Muscle layer of colon (tissue), 2 donors: ENCODE measurements at regions not wholly inside any gene's neighbourhood (a gene's known extent, or its start where the extent isn't known, plus 50 kb on each side); places are given as distances from the start of the nearest gene placed in this dataset.
"Not testable (repeated sequence)": the region's sequence is repeated elsewhere in the genome, so short reads cannot be mapped to it uniquely, and the experiment has no call there.

ENCODE experiments used
- H3K27ac ChIP-seq: one replicate; pipeline ENCODE4 v1.7.0; 2013; ENCODE audit warnings: low read depth, mild to moderate bottlenecking, low read length, moderate library complexity
- H3K27me3 ChIP-seq, 2 donors: one replicate each; pipeline ENCODE4 v1.7.0; 2013; ENCODE audit warnings: low read length in 2 of 2, mild to moderate bottlenecking in 2 of 2; ENCODE audit not compliant: insufficient read depth in 2 of 2, control insufficient read depth in 1 of 2
- H3K36me3 ChIP-seq: one replicate; pipeline ENCODE4 v1.7.0; 2013; ENCODE audit warnings: mild to moderate bottlenecking, low read length; ENCODE audit not compliant: insufficient read depth
- H3K4me1 ChIP-seq: one replicate; pipeline ENCODE4 v1.7.0; 2013; ENCODE audit warnings: mild to moderate bottlenecking, low read length; ENCODE audit not compliant: insufficient read depth
- H3K4me3 ChIP-seq, 2 donors: one replicate each; pipeline ENCODE4 v1.7.0; 2013; ENCODE audit warnings: low read length in 2 of 2, low read depth in 1 of 2, mild to moderate bottlenecking in 1 of 2, moderate library complexity in 1 of 2
- H3K9ac ChIP-seq: one replicate; pipeline ENCODE4 v1.7.0; 2013; ENCODE audit warnings: low read length
- H3K9me3 ChIP-seq: one replicate; pipeline ENCODE4 v1.7.0; 2013; ENCODE audit warnings: mild to moderate bottlenecking, low read length
- donor health status: abdominal sarcoma.
- donor health status: Adenocarcinoma of cecum.

GRCh38 chr13:84705982-84706710 is 823.9 kb upstream of the SLITRK1 start:
- Histone ChIP-seq H3K36me3 (no peaks in the 10 kb centered on the region), H3K27me3 (no peaks in the 10 kb centered on the region), H3K27ac (no peak overlapping the region), H3K9ac (no peak overlapping the region), H3K9me3 (no peaks in the 10 kb centered on the region), H3K4me3 (no peak overlapping the region), H3K4me1 (no peaks in the 10 kb centered on the region)

DNA sequence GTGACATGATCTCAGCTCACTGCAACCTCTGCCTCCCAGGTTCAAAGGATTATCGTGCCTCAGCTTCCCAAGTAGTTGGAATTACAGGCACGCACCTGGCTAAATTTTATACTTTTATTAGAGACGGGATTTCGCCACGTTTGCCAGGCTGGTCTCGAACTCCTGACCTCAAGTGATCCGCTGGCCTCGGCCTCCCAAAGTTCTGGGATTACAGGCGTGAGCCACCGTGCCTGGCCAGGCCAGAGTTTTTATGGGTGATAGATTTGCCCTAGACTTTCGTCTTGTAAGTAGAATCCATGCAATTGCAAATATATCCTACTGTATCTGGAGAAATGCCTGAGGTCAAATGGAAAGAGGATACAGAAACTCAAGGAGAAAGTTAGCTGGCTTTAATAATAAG is 819.9 kb upstream of the SLITRK1 start:
- no peak overlapping the region for H3K4me3 ChIP-seq

DNA sequence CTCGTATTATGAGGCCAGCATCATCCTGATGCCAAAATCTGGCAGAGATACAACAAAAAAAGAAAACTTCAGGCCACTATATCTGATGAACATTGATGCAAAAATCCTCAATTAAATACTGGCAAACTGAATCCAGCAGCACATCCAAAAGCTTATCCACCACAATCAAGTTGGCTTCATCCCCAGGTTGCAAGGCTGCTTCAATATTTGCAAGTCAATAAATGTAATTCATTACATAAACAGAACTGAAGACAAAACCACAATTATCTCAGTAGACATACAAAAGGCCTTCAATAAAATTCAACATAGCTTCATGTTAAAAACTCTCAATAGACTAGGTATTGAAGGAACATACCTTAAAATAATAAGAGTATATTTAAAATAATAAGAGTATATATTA is 815.3 kb upstream of the SLITRK1 start:
- H3K4me1 ChIP-seq, H3K4me3 ChIP-seq, H3K27me3 ChIP-seq, H3K9me3 ChIP-seq, H3K36me3 ChIP-seq, H3K27ac ChIP-seq, H3K9ac ChIP-seq: not testable (repeated sequence)

More for the DNA sequence above, 819.9 kb upstream of the SLITRK1 start:
- no peak overlapping the region for H3K9ac ChIP-seq
- H3K36me3 ChIP-seq = no peaks in the 10 kb centered on the region
- no peaks in the 10 kb centered on the region for H3K9me3 ChIP-seq
- no peak overlapping the region for H3K27ac ChIP-seq
- H3K27me3 ChIP-seq = no peaks in the 10 kb centered on the region
- H3K4me1 ChIP-seq = no peaks in the 10 kb centered on the region

GRCh38 chr13:84686973-84687372 is 804.7 kb upstream of the SLITRK1 start:
- Histone ChIP-seq H3K4me3 (no peak overlapping the region), H3K36me3 (no peaks in the 10 kb centered on the region), H3K27ac (no peak overlapping the region), H3K9me3 (no peaks in the 10 kb centered on the region), H3K9ac (no peak overlapping the region), H3K27me3 (no peaks in the 10 kb centered on the region), H3K4me1 (no peaks in the 10 kb centered on the region)

DNA sequence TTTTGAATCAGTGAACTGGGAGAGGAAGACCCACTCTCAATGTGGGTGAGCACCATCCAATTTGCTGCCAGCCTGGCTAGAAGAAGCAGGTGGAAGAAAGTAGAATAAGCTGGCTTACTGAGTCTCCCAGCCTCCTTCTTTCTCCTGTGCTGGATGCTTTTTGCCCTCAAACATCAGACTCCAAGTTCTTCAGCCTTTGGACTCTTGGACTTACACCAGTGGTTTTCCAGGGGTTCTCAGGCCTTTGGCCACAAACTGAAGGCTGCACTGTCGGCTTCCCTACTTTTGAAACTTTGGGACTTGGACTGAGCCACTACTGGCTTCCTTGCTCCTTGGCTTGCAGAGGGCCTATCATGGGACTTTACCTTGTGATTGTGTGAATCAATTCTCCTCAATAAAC is 804.2 kb upstream of the SLITRK1 start:
- no peak overlapping the region for H3K9ac ChIP-seq
- no peaks in the 10 kb centered on the region for H3K27me3 ChIP-seq
- no peak overlapping the region for H3K4me3 ChIP-seq
- H3K4me1 ChIP-seq = no peaks in the 10 kb centered on the region
- H3K9me3 ChIP-seq = no peaks in the 10 kb centered on the region
- no peak overlapping the region for H3K27ac ChIP-seq
- no peaks in the 10 kb centered on the region for H3K36me3 ChIP-seq

DNA sequence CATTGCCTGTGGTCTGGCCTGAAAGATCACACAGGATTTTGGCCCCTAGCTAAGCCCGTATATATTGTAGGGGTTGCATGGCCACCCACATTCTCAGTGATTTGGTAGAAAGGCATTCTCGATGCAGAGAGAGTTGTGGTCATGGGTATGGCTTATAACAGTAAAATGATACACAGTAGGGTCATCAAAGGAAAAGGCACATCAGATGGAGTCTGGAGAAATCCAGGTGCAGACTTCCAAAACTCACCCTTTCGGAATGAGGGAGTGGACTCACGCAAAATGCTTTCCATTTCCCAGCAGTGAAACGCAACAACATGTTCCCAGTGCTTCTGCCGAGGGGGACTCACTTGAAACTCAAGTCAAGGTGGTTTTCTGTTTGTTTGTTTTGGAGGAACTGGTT is 802.5 kb upstream of the SLITRK1 start:
- no peaks in the 10 kb centered on the region for H3K36me3 ChIP-seq
- H3K4me3 ChIP-seq = no peak overlapping the region
- H3K4me1 ChIP-seq = no peaks in the 10 kb centered on the region
- H3K9ac ChIP-seq = no peak overlapping the region
- H3K9me3 ChIP-seq = no peaks in the 10 kb centered on the region
- no peaks in the 10 kb centered on the region for H3K27me3 ChIP-seq
- no peak overlapping the region for H3K27ac ChIP-seq

DNA sequence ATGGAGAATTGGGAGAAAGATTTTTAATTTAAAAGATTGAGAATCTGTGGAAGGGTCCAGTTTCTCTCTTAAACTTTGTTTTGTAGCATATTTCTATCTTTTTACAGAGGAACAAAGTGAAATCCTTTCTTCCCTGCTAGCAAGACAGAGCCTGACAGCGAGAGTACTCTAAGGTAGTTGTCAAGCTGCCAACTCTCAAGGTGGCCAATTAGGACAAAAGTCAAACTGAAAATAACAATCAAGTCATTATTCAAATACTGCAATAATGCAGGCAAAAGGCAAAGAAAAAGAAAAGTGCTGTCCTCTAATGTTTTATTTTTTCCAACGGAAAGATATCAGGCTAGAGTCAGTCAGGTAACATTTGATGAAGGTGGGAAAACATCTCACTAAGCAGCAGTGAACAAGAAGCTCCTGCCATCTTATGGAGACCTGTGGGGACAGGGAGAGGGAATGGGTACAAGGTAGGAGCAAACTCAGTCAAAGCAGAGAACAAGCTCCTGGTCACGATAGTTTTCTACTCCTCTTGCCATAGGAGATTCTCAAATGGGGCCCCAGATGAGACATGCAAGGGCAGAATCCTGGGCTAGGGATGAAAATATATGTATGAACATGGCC is 801.9 kb upstream of the SLITRK1 start:
- Histone ChIP-seq H3K27ac (no peak overlapping the region), H3K4me1 (no peaks in the 10 kb centered on the region), H3K27me3 (no peaks in the 10 kb centered on the region)

DNA sequence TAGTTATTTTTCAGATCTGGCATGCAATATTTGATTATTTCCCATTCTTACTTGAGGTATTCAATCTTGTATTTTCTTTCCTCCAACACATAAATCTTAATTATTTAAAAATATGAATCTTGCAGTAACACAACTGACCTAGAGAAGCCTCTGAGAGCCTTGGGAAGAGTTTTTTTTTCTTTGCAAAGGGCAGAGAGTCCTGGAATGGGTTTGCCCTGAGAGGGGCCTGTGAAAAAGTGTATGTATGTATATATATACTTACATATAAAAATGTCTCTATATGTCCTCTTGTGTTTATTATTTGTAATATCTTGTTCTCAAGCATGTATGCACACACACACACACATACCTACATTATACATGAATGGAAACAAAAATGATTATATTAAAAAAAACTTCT is 801.2 kb upstream of the SLITRK1 start:
- Histone ChIP-seq H3K9me3 (no peaks in the 10 kb centered on the region), H3K36me3 (no peaks in the 10 kb centered on the region), H3K4me3 (no peak overlapping the region), H3K9ac (no peak overlapping the region), H3K27ac (no peak overlapping the region), H3K27me3 (no peaks in the 10 kb centered on the region), H3K4me1 (no peaks in the 10 kb centered on the region)

More for the DNA sequence above, 801.9 kb upstream of the SLITRK1 start:
- Histone ChIP-seq H3K4me3 (no peak overlapping the region), H3K36me3 (no peaks in the 10 kb centered on the region), H3K9me3 (no peaks in the 10 kb centered on the region), H3K9ac (no peak overlapping the region)

DNA sequence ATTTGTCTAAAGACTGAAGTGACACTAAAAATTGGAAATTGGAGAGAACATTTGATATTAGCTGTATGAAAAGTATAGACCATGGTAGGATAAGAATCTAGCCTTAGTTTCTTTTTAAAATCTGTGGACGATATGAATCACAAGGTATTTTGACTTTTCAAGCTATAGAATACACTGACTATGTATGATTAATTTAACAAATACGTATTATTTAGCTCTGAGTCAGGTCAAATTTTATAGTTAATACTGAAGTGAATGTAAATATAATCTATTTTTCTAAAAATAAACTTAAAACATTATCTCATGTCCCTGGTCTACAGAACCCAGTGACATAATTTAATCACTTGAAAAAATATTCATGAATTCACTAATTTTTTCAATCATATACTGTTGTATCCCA is 795.6 kb upstream of the SLITRK1 start:
- no peaks in the 10 kb centered on the region for H3K9me3 ChIP-seq
- H3K9ac ChIP-seq = no peak overlapping the region
- no peaks in the 10 kb centered on the region for H3K36me3 ChIP-seq
- no peaks in the 10 kb centered on the region for H3K4me1 ChIP-seq
- no peaks in the 10 kb centered on the region for H3K27me3 ChIP-seq
- H3K27ac ChIP-seq = no peak overlapping the region
- H3K4me3 ChIP-seq = no peak overlapping the region

- no peak overlapping the region for H3K9ac ChIP-seq
- H3K27me3 ChIP-seq = no peaks in the 10 kb centered on the region
- no peak overlapping the region for H3K27ac ChIP-seq
- no peaks in the 10 kb centered on the region for H3K9me3 ChIP-seq
- H3K36me3 ChIP-seq = no peaks in the 10 kb centered on the region
- no peak overlapping the region for H3K4me3 ChIP-seq
- H3K4me1 ChIP-seq = no peaks in the 10 kb centered on the region
Observed at GRCh38 chr13:84672616-84673015, 790.3 kb upstream of the SLITRK1 start.

GRCh38 chr13:84670245-84670644 is 788.0 kb upstream of the SLITRK1 start:
- Histone ChIP-seq H3K4me1 (no peaks in the 10 kb centered on the region), H3K9me3 (no peaks in the 10 kb centered on the region), H3K9ac (no peak overlapping the region), H3K4me3 (no peak overlapping the region), H3K27ac (no peak overlapping the region), H3K27me3 (no peaks in the 10 kb centered on the region), H3K36me3 (no peaks in the 10 kb centered on the region)

DNA sequence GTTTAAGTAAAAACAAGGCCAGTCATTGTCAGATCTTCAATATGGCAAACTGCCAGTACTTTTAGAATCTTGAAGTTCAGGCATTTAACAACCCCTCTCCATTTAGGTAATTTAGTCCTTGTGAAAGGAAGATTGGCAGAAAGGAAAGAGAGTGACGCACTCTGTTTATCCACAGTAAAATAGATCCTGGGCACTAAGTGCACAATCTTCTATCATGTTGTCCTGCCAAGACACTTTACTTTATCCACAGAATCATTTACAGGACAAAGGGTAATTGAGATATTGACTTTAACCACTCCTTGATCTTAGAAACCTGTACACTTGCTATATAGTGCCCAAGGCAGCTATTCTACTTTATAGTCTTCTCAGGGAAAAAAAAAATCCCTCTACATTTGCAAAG is 786.4 kb upstream of the SLITRK1 start:
- Histone ChIP-seq H3K36me3 (no peaks in the 10 kb centered on the region), H3K4me1 (no peaks in the 10 kb centered on the region), H3K9me3 (no peaks in the 10 kb centered on the region), H3K9ac (no peak overlapping the region), H3K27me3 (no peaks in the 10 kb centered on the region), H3K4me3 (no peak overlapping the region), H3K27ac (no peak overlapping the region)
